ENCODE measurements at regions not wholly inside any gene's neighbourhood (a gene's known extent, or its start where the extent isn't known, plus 50 kb on each side); places are given as distances from the start of the nearest gene placed in this dataset.

DNA sequence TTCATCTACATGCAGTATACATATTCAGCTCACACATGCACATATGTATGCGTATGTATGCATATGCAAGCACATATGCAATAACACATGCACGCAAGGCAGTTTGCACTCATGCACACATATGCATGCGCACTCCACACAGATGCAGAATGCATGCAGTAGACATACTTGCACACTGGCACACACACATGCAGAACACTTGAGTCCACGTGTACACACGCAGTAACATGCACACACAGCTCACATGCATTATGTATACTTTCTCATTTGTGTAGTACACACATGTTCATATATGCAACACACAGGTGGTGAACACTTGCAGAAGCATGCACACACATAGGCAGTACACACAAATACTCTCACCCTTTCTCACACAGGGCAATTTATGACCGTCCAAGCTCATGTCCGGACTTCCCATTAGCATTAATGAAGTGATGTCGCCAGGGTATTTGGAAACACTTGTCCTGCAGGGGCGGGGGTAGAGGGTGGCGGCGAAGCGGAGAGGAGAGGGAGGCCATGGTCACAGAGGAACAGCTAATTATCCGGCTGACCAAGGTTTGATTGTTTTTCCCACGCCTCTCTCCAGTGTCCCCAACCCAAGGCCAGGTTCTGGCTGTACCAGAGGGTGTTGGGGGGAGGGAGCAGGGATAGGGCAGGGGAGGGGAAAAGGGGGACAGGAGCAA lies 91.3 kb downstream of the VEGFA start:
- no peak for DNase-seq

DNA sequence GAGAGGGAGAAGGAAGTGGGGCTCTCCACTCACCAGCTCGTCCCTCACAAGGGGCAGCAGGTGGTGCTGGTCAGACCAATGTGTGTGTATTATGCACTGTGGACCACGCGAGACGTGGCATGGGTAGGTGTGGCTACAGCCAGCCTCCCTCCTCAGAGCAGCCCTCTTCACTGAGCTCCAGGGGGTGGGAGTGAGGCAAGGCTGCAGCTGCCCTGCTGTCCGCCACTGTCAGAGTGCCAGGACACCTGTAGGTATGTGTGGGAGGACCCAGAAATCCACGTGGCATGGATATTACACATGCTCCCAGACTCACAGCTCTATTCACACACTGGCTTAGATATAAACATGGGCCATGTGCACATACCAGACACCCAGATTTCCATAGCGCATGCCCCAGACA lies 90.3 kb downstream of the VEGFA start:
- DNase-seq, result no peak

DNA sequence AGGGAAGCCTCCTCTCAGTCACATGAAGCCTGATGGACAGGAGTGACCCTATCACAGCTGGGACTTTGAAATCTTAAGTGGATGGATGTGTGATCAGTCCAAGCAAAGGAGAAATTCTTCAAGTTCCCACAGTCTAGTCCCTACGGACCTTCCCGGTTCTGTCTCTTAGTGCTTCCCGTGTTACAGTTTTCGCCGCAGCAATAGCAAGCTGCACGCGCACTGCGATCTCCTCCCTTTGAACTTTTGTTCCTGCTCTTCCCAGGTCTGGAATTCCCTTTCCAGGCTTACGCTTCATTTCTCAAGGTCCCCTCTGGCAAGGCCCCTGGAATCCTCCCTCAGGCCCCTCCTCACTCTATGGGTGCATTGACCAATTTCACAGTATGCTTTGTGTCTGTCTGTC lies 89.2 kb downstream of the VEGFA start:
- DNase-seq, result no peak

DNA sequence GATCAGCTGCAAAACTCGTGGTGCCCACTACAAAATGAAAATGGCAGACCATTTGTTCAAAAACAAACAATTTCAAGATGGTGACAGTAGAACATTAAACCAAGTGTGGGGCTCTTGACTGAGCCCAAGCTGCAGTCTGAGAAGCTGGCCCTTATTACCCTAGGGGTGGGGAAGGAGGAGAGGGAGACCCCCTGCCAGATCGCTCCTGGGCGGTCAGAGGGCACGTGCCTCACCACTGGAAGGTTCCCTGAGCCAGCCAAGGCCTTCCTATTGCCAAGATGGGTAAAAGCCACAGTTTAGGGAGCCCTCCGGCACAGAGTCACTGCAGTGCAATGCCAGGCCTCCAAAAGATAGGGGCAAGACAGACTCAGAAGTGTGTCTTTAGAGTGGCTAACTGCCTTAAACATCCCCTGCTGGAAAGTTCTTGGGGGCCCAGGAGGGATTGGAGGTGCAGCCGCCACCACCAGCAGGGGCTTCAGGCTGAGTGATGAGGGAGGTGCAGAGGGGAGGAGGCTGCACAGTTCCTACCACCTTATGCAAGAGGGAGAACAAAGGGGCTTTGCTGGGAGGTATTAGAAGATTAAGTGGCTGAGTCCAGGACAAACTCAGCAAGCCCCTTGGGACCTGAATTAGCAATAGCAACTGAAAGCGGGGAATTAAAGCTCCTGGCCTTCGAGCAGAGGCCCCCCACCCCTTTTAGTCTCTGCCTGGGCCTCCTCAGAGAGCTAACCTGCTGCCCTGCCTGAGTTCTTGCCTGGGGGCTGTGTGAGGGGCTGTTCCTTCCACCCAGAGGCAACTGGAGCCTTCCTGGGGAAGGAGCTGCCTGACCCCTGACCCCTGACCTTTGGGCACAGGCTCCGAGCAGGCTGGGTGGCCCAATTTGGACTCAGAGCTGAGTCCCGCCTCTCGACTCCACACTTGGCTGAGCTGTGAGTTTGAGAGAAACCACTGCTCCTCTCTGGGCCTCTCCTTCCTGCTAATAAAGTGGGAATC lies 88.4 kb downstream of the VEGFA start:
- DNase-seq, result no peak

DNA sequence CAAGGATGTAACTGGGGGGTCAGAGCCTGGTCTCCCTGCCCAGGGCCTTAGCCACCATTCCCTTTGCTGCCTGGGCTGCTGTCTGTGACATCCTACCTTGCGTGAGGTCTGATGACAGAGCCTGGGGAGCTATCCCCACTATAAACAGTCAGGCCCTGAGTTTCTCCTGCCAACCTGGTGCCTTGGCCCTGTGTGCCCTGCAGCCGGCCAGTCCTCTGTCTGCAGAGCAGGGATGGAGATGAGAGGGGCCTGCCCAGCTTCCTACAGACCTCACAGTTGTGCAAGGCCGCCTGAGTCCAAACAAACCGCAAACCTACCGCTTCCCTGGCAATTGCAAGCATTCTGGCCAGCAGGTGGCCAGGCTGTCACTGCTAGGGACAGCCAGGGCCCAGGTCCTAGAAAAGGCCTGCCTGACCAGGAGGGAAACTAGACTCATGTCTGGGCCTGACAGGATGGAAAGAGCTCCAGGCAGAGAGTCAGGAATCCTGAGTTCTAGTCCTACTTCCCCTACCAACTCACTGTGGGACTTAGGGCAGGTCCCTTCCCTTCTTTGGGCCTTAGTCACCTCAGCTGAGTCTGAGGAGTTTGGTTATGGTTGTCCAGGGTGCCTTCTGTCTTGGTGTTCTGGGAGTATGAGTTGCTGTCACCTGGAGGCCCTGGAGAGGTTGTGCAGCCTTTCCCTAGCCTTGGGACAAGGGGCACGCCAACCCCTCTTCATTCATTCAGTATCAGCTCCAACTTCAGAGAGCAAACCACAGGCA lies 86.2 kb downstream of the VEGFA start:
- no peak for DNase-seq

DNA sequence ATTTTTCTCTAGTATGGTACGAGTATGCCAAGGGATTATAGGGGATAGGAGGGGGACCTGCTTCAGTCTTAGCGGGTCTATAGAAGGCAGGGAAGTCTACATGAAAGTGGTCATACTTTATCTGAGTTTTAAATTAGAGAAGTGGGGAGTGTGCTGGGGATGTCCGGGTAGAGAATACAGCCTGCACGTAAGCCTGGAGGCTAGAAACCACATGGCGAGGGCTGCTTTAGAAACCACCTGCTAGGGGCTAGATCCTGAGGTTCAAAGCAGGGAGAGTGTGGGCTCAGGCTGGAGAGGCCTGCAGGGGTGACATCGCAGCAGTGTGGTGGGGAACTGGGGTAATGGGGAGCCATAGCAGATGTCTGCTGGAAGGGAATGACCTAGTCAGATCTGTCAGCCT lies 85.2 kb downstream of the VEGFA start:
- DNase-seq, result no peak

DNA sequence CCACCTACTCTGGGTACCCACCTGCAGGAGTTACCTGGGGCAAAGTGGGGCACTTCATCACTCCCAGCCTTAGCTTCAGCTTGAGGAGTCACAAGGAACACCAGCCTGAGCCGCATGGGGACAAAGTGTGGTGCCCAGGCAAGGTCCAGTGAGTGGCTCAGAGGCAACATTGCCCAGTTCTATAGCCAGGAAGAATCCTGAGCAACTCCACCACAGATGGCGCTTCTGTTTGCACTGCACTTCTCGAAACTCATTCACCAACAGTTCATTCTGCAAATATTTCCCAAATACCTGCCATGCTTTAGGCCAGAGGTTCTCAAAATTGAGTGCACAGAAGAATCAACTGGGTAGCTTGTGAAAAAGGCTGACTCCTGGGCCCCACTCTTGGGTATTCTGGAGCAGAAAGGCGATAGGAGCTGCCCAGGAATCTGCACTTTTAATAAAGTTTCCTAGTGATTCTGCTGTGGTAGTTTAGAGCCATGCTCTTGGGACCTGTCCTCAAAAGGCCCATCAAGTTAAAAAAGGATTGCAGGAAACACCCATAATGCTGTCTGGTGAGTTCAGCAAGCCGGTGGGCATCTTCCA lies 83.1 kb downstream of the VEGFA start:
- no peak for DNase-seq

DNA sequence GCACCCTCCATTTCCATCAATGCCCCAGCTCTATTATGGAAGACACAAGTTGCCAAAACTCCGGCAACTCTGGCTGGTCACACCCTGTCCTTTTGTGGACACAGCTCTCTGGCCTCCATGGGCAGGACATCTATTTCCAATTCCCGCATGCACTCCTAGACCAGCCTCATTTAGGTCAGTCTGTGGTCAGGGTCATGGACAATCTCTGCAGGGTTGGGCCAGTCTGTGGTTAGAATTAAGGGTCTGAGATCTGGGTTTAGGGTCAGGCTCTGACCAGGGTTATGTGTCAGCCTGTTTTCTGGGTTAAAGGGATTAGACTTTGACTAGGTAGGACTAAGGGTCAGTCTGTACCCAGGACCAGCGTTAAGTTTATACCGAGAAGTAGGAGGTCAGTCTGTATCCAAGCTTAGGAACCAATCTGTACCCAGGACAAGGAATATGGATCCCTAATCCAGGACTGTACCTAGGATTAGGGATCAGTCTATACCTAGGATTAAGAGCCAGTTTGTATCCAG lies 82.4 kb downstream of the VEGFA start:
- no peak for DNase-seq

DNA sequence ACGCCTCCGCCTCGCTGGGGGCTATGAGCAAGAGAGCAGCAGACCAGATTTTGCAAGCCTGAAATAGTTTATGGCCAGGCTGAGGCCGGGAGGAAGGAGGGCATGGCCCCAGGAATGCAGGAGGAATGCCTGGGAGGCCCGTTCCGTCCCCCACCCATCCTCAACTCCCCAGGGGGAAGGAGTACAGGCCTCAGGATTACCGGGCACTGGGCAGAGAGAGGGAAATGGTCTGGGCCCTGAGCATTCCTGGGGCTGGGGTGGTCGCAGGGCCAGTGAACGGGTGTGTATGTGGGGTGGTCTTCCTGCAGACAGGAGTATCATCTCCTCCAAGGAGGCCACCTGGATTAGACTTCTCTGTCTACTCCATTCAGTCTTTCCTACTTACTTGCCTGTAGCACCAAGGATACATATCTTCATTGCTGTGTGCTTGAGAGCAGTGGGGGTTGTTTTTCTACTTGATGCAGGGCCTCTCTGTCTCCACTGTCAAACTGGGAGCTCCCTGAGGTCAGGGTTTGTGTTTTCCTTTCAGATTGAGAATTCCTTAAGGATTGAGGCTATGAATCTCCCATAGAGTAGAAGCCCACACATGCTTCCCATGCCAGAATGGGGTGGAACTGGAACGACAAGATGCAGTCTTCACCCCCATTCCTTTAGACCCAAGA lies 81.3 kb downstream of the VEGFA start:
- DNase-seq, result no peak

DNA sequence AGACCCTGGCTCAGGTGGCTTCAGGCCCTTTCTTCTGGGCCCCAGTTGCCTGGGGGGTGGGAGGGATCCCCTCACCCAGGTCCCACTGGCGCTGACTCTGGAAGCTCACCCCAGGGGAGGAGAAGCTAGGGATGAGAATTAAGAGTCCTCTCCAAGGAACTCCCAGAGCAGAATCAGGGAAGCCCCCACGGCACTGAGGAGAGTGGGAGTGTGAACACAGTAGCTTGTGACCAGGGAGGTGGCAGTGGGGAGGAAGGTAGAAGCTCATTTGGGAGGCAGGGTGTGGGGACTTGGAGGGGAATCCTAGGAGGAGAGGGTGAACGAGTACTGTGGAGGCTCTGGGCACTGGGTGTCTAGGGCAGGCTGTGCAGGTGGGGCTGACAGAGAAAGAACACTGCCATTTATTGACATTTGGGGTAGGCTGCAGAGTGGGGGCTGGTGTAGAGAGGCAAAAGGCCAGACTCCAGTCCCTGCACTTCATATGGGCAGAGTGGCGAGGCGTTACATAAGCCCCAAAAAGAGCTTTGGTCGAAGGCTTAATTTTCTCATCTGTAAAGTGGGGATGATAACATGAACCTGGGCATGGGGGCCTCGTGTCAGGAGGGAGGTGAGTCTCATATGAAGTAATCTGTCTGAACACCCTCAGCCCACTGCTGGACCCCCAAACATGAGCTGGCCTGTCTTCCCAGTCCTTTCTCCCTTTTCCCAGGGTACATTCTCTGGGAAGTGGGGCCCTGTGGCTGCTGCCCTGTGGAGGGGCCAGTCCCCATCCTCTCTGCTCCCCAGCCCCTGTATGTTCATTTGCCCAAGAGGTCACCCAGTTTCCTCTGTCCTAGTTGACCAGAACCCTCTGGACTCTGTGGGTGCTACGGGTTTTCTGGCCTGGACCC lies 80.5 kb downstream of the VEGFA start:
- no peak for DNase-seq

DNA sequence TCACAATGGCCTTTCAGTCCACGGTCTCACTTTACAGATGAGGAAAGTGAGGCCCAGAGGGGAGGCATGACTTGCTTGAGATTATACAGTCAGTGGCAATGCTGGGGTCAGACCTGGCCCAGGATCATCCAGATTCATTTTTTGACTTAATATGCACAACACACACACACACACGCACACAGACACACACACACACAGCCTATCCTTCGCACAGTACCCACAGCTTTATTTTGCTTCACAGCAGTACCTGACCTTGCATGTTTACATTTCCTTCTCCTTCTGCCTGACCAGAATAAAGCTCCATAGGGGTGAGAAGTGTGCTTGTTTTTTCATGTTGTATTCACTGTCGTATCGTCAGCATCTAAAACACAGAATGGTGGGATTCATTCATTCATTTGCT lies 79.8 kb downstream of the VEGFA start:
- no peak for DNase-seq

DNA sequence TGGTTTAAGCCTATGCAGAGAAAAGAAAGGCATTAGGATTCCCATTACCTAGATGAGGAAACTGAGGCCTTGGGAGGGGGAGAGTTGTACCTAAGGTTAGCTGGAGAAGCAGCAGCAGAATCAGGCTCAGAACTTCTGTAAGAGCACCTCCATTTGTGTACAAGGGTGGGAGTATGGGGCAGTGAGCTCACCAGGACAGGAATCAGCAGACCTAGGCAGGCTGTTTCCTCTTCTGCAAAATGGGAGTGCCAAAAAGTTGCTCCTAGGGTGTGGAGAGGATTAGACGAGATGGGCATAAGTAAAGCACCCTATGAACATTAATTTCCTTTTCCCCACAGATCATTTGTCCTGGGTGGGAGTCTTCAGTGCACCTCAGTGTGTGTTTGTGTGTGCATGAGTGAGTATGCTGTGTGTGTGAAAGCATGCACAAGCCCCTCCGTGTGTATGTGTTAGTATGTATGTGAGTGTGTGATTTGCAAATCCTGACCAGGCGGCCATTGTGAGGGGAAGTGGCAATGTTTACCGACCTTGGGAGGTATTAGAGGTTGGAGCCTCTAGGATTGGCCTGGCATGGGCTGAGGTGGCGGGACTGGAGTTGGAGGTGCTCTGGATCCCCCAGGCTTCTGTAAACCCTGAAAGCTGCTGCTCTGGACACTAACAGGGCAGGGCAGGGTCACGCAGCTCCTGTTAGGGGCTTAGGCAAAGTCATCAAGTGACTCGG lies 78.8 kb downstream of the VEGFA start:
- no peak for DNase-seq

DNA sequence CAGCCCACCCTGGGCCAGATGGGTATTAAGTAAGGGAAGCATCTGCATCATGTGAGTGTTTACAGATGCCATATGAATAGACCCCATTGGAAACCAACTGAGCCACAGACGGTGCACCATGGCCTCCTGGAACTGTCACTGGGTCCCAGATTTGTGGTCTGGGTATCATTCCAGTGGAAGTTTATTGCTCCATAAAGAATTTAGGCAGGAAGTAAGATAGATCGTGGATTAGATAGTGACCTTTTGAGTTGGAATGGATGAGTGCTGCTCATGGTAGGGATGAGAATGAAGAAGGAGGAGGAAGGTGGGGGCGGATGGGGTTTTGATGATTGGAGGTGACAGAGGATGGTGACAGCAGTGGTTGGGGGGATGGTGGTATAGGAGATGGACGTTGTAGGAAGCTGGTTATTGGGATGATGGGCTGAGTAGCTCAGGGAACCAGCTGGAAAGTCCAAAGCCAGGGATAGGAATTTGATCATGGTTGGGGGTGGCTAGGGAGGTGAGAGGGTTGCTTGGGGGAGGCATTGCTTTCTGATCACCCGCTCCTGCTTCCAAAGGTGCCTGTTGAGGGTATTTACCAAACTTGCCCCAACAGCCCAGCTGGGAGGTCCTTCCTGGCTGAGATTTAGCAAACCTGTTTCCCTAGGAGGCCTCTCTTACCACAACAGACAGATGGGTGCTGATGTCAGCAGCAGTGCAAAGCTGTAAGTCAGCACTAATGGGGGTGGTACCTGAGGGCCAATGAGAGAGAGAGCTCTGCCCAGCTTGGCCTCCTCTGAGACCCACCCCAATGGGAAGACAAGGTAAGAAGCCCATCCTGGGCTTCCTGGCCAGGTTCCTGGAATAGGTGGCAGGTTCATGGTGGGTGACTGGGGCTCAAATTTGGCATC lies 78.0 kb downstream of the VEGFA start:
- DNase-seq, result no peak

DNA sequence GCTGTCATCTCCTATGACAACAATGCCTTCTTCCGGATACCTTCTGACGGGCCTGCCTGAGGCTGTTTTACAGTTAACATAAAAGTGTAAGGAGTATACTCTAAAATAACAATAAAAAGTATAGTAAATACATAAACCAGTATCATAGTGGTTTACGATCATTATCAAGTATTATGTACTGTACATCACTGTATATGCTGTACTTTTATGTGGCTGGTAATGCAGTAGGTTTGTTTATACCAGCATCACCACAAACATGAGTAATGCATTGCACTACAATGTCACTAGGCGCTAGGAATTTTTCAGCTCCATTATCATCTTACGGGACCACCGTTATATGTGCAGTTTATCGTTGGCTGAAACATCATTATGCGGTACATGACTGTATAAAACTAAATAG lies 76.5 kb downstream of the VEGFA start:
- DNase-seq, result no peak

DNA sequence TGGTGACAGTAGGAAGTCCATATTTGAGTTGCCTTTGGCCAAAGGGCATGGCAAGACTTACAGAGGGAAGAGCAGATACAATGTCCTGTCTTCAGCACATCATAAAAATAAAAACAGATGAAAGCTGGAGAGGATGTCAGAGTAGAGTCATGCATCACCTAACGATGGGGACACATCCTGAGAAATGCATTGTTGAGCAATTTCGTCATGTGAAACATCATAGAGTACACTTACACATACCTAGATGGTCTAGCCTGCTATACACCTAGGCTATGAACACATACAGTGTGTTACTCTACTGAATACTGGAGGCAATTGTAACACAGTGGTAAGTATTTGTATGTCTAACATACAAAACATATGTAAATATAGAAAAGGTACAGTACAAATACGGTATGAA lies 75.6 kb downstream of the VEGFA start:
- DNase-seq, result no peak

DNA sequence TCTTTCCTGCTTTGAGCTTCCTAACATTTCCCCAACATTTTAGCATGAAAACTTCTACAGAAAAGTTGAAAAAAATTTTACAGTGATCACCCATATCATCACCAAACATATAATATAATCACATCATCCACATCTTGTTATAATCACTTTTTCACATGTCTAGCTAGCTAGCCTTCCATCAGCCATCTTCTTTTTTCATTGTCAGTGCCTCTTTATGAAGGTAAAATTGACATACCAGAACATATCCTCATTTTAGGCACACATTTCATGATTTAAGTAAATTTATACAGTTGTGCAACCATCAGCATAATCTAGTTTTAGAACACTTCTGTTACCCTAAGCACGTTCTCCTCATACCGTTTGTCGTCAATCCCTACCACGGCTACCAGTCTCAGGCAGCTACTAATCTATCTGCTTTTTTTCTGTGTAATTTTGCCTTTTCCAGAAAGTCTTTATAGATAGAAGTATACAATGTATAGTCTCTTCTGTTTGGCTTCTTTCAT lies 73.7 kb downstream of the VEGFA start:
- DNase-seq, result no peak

DNA sequence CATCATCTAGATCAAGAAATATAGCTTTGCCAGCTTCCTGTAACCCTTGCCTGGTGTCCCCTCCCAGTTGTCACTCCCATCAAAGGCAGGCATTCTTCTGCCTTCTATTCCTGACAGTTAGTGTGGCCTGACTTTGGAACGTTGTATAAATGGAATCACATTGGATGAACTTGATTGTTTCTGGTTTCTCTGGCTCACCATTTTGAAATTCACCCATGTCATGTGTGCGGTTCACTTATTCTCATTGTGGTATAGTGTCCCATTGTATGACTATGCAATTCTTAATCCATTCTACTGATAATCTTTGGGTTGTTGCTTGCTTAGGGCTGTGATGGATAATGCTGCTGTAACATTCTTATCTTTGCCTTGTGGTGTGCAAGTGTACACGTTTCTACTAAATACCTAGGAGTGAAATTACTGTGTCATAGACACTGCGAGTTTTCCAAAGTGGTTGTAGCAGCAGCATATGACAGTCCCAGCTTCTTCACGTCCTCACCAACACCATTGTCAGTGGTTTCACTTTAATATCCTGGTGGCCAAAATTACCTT lies 73.2 kb downstream of the VEGFA start:
- no peak for DNase-seq

DNA sequence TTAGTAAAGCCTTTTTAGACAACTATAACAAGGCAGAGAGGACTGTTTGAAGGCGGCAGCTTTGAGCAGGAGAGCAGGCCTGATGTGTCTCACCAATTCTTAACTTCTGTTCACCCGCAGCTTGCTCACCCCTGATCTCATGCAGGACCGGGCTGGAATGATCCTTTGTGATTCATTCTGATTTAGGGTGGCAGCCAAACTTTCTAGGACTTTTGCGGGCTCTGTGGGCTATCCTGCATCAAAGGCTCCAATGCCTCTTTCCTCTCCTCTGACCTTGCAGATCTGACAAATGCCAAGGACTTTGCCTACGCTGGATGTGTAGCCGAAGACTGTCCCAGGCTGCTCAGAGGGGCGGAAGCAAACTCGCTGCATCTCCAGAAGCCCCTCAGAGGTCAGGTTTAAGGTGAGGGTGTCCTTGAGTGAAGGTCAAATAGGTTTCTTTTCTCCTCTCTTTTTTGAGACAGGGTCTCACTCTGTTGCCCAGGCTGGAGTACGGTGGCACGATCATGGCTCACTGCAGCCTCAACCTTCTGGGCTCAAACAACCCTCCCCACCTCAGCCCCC lies 72.3 kb downstream of the VEGFA start:
- DNase-seq, result no peak
